ENCODE measurements at regions not wholly inside any gene's neighbourhood (a gene's known extent, or its start where the extent isn't known, plus 50 kb on each side); places are given as distances from the start of the nearest gene placed in this dataset.

GRCh38 chr2:150387586-150388288 lies 99.7 kb downstream of the RND3 start:
- Mint-ChIP-seq H3K27me3 (no peaks in the 10 kb centered on the region), H3K4me3 (no peak overlapping the region), H3K36me3 (ENCODE audit: insufficient read depth) (no peaks in the 10 kb centered on the region), H3K9me3 (peaks cover 16% of the 10 kb centered on the region), H3K27ac (ENCODE audit: low read depth) (no peak overlapping the region), H3K4me1 (no peaks in the 10 kb centered on the region)
- no peak for ATAC-seq (replicated peaks; ENCODE audit: extremely low read depth, poor library complexity, severe bottlenecking)
- no peak for DNase-seq (ENCODE audit: low spot score in 2 of 2)

GRCh38 chr2:150385211-150385610 lies 102.3 kb downstream of the RND3 start:
- H3K9me3 Mint-ChIP-seq, result peaks cover 16% of the 10 kb centered on the region
- no peak for DNase-seq (ENCODE audit: low spot score in 2 of 2)
- no peaks in the 10 kb centered on the region for H3K27me3 Mint-ChIP-seq
- no peak overlapping the region for H3K27ac Mint-ChIP-seq (ENCODE audit: low read depth)
- no peaks in the 10 kb centered on the region for H3K36me3 Mint-ChIP-seq (ENCODE audit: insufficient read depth)
- no peak overlapping the region for H3K4me3 Mint-ChIP-seq
- H3K4me1 Mint-ChIP-seq, result no peaks in the 10 kb centered on the region
- no peak for ATAC-seq (replicated peaks; ENCODE audit: extremely low read depth, poor library complexity, severe bottlenecking)

DNA sequence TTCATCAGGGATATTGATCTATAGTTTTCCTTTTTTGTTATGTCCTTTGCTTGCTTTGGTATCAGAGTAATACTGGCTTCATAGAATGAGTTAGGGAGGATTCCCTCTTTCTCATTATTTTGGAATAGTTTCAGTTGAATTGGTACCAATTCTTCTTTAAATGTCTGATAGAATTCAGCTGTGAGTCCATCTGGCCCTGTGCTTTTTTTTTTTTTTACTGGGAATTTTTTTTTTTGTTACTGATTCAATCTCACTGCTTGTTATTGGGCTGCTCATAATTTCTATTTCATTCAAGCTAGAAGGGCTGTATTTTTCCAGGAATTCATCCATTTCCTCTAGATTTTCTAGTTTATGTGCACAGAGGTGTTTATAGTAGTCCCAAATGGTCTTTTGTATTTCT lies 103.9 kb downstream of the RND3 start:
- peaks cover 10% of the 10 kb centered on the region for H3K9me3 Mint-ChIP-seq
- no peaks in the 10 kb centered on the region for H3K4me1 Mint-ChIP-seq
- no peak for ATAC-seq (replicated peaks; ENCODE audit: extremely low read depth, poor library complexity, severe bottlenecking)
- H3K27me3 Mint-ChIP-seq, result no peaks in the 10 kb centered on the region
- no peak overlapping the region for H3K4me3 Mint-ChIP-seq
- no peaks in the 10 kb centered on the region for H3K36me3 Mint-ChIP-seq (ENCODE audit: insufficient read depth)
- H3K27ac Mint-ChIP-seq (ENCODE audit: low read depth), result no peak overlapping the region
- no peak for DNase-seq (ENCODE audit: low spot score in 2 of 2)

DNA sequence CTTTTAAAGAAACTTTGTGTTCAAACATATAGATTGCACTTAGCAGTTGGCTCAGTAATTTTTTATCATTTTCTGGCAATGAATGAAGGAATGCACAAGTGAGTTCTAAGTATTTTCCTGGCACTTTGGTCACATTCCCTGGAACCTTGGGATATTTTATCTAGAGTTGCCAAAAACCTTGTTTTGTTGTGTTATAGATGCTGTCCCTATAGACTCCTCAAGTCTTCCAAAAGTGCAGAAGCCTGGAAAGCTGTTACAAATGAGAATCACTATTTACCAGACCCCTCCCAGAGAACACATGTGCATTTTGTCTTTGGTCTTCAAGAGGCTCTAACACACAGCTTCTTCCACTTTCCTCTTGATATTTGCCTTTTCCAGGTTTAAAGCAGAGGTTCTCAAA lies 108.3 kb downstream of the RND3 start:
- Mint-ChIP-seq H3K4me3 (no peak overlapping the region), H3K36me3 (ENCODE audit: insufficient read depth) (no peaks in the 10 kb centered on the region), H3K27ac (ENCODE audit: low read depth) (no peak overlapping the region), H3K27me3 (no peaks in the 10 kb centered on the region), H3K4me1 (no peaks in the 10 kb centered on the region), H3K9me3 (peaks cover 10% of the 10 kb centered on the region)
- ATAC-seq (replicated peaks; ENCODE audit: extremely low read depth, poor library complexity, severe bottlenecking) (no peak), DNase-seq (ENCODE audit: low spot score in 2 of 2) (no peak)

DNA sequence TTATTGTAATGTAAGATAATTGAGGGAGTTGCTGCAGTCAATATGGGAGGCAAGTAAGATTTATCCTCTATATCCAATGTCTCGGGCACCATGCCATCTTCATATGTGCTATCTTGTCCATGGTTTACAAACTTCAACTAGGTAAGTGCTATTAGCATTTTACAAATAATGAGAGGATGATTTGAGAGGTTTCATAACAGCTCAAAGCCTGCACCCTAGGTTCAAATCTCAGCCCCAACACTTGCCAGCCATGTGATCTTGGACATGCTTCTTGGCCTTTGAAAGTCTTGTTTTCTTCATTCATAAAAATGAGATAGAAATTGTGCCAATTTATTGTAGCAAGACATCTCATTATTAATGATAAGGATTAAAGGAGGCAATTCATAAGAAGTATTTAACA lies 108.8 kb downstream of the RND3 start:
- no peak overlapping the region for H3K27ac Mint-ChIP-seq (ENCODE audit: low read depth)
- no peak overlapping the region for H3K4me3 Mint-ChIP-seq
- DNase-seq (ENCODE audit: low spot score in 2 of 2), result no peak
- peaks cover 9% of the 10 kb centered on the region for H3K9me3 Mint-ChIP-seq
- H3K27me3 Mint-ChIP-seq, result no peaks in the 10 kb centered on the region
- no peaks in the 10 kb centered on the region for H3K36me3 Mint-ChIP-seq (ENCODE audit: insufficient read depth)
- no peak for ATAC-seq (replicated peaks; ENCODE audit: extremely low read depth, poor library complexity, severe bottlenecking)
- no peaks in the 10 kb centered on the region for H3K4me1 Mint-ChIP-seq

DNA sequence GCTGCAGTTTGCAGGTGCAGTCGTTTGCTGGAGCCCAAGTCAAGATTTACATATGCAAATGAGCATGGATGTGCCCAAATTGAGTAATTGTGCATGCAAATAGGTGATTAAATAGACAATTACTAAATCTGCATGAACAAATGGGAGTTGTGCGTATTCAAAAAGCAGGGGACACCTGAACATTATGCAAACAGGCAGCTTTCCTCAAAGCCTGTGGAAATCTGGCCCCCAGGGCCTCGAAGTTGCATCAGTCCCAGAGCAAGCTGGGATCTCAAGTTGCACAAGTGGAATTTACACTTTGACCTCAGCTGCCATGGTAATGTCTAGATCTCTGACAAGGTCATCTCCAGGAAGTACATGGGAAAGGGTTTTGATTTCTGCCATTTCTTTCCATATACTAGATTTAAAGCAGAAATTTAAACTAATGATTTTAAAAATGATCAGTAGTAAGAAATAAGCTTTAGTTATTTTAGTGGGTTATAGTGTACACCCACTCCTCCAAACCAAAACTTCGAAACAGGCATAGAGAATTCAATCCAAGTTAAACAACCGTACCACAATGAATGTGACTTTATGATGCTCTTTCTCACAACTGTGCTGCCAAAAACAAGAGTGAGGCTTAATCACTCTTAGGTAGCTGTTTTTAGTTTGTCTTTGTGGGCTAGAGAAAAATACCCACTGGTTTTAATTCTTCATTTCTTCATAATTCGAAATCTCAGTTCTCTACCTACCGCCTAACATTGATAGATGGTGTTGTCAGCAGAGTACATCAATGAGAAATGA lies 110.7 kb downstream of the RND3 start:
- ATAC-seq (replicated peaks; ENCODE audit: extremely low read depth, poor library complexity, severe bottlenecking) (no peak), DNase-seq (ENCODE audit: low spot score in 2 of 2) (no peak)
- no peaks in the 10 kb centered on the region for H3K27me3 Mint-ChIP-seq
- H3K9me3 Mint-ChIP-seq, result no peaks in the 10 kb centered on the region
- no peak overlapping the region for H3K4me3 Mint-ChIP-seq
- H3K4me1 Mint-ChIP-seq, result no peaks in the 10 kb centered on the region
- no peaks in the 10 kb centered on the region for H3K36me3 Mint-ChIP-seq (ENCODE audit: insufficient read depth)
- no peak overlapping the region for H3K27ac Mint-ChIP-seq (ENCODE audit: low read depth)

- Mint-ChIP-seq H3K4me3 (no peak overlapping the region), H3K9me3 (no peaks in the 10 kb centered on the region), H3K27ac (ENCODE audit: low read depth) (no peak overlapping the region), H3K27me3 (no peaks in the 10 kb centered on the region), H3K36me3 (ENCODE audit: insufficient read depth) (no peaks in the 10 kb centered on the region), H3K4me1 (no peaks in the 10 kb centered on the region)
- ATAC-seq (replicated peaks; ENCODE audit: extremely low read depth, poor library complexity, severe bottlenecking), result no peak
- DNase-seq (ENCODE audit: low spot score in 2 of 2), result no peak
Observed at GRCh38 chr2:150375333-150375732, 112.1 kb downstream of the RND3 start.

DNA sequence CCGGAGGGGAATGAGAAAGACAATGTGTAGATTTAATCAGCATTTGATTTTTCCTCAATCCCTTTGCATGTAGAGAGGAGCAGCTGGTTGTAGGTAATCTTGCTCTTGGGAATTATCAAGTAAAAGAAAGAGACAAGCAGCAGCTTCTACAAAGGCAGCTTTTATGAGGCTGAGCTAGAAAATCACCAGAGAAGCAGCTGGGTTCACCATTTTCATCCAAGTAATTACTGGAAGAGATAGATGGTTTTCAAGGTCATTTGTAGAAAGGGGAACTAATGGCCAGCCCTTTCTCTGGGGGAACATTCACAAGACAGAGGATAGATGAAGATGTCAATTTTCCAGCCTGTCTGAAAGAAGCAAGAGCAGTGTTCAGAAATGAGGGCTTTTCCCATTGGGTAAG lies 113.0 kb downstream of the RND3 start:
- no peak for ATAC-seq (replicated peaks; ENCODE audit: extremely low read depth, poor library complexity, severe bottlenecking)
- H3K27ac Mint-ChIP-seq (ENCODE audit: low read depth), result no peak overlapping the region
- no peaks in the 10 kb centered on the region for H3K9me3 Mint-ChIP-seq
- no peaks in the 10 kb centered on the region for H3K27me3 Mint-ChIP-seq
- H3K4me3 Mint-ChIP-seq, result no peak overlapping the region
- no peaks in the 10 kb centered on the region for H3K4me1 Mint-ChIP-seq
- no peaks in the 10 kb centered on the region for H3K36me3 Mint-ChIP-seq (ENCODE audit: insufficient read depth)
- no peak for DNase-seq (ENCODE audit: low spot score in 2 of 2)

DNA sequence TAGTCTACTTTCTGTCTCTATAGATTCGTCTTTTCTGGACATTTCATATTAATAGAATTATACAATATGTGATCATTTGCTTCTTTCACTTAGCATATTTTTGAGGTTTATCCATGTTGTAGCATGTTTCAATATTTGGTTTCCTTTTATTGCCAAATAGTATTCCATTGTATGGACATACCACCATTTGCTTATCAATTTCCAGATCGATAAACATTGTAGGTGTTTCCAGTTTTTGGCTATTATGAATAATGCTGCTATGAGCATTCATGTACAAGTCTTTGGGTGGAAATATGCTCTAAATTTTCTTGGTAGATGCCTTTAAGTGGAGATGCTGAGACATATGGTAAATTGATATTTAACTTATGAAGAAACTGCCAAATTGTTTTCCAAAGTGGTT lies 114.1 kb downstream of the RND3 start:
- Mint-ChIP-seq H3K4me1 (no peaks in the 10 kb centered on the region), H3K27me3 (no peaks in the 10 kb centered on the region), H3K36me3 (ENCODE audit: insufficient read depth) (no peaks in the 10 kb centered on the region), H3K9me3 (no peaks in the 10 kb centered on the region), H3K4me3 (no peak overlapping the region), H3K27ac (ENCODE audit: low read depth) (no peak overlapping the region)
- DNase-seq (ENCODE audit: low spot score in 2 of 2) (no peak), ATAC-seq (replicated peaks; ENCODE audit: extremely low read depth, poor library complexity, severe bottlenecking) (no peak)

- Mint-ChIP-seq H3K4me1 (no peaks in the 10 kb centered on the region), H3K9me3 (no peaks in the 10 kb centered on the region), H3K4me3 (no peak overlapping the region), H3K36me3 (ENCODE audit: insufficient read depth) (no peaks in the 10 kb centered on the region), H3K27ac (ENCODE audit: low read depth) (no peak overlapping the region), H3K27me3 (no peaks in the 10 kb centered on the region)
- no peak for DNase-seq (ENCODE audit: low spot score in 2 of 2)
- ATAC-seq (replicated peaks; ENCODE audit: extremely low read depth, poor library complexity, severe bottlenecking), result no peak
Observed at GRCh38 chr2:150371044-150371818, 116.2 kb downstream of the RND3 start.

DNA sequence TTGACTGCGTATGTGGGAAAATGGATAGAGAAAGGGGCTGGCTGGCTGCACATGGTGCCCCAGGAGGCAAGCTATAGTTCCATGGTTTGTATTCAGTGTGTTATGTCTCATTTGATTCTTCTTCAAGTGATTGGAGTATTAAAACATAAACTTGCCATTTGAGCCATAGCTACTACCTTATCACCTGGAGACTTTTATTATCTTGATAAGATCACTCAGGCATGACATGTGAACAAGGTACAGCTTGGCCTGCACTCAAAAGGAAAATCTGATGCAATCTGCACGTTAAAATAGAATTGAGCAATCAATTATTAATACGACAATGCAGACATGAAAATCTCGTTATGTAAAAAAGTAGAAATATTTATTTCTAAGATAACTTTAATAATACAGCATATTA lies 116.9 kb downstream of the RND3 start:
- Mint-ChIP-seq H3K9me3 (no peaks in the 10 kb centered on the region), H3K4me3 (no peak overlapping the region), H3K36me3 (ENCODE audit: insufficient read depth) (no peaks in the 10 kb centered on the region), H3K27ac (ENCODE audit: low read depth) (no peak overlapping the region), H3K27me3 (no peaks in the 10 kb centered on the region), H3K4me1 (no peaks in the 10 kb centered on the region)
- DNase-seq (ENCODE audit: low spot score in 2 of 2), result no peak
- ATAC-seq (replicated peaks; ENCODE audit: extremely low read depth, poor library complexity, severe bottlenecking), result no peak

- no peak for ATAC-seq (replicated peaks; ENCODE audit: extremely low read depth, poor library complexity, severe bottlenecking)
- no peaks in the 10 kb centered on the region for H3K4me1 Mint-ChIP-seq
- no peaks in the 10 kb centered on the region for H3K27me3 Mint-ChIP-seq
- H3K4me3 Mint-ChIP-seq, result no peak overlapping the region
- no peak for DNase-seq (ENCODE audit: low spot score in 2 of 2)
- H3K9me3 Mint-ChIP-seq, result no peaks in the 10 kb centered on the region
- H3K36me3 Mint-ChIP-seq (ENCODE audit: insufficient read depth), result no peaks in the 10 kb centered on the region
- no peak overlapping the region for H3K27ac Mint-ChIP-seq (ENCODE audit: low read depth)
Observed at GRCh38 chr2:150369862-150370261, 117.6 kb downstream of the RND3 start.

GRCh38 chr2:150358468-150358807 lies 129.0 kb downstream of the RND3 start:
- DNase-seq (ENCODE audit: low spot score in 2 of 2), result no peak
- no peaks in the 10 kb centered on the region for H3K36me3 Mint-ChIP-seq (ENCODE audit: insufficient read depth)

More at GRCh38 chr2:150358468-150358807, 129.0 kb downstream of the RND3 start:
- no peak for ATAC-seq (replicated peaks; ENCODE audit: extremely low read depth, poor library complexity, severe bottlenecking)
- Mint-ChIP-seq H3K27me3 (no peaks in the 10 kb centered on the region), H3K9me3 (peaks cover 5% of the 10 kb centered on the region), H3K27ac (ENCODE audit: low read depth) (no peak overlapping the region), H3K4me1 (no peaks in the 10 kb centered on the region), H3K4me3 (no peak overlapping the region)
